ENCODE measurements at regions not wholly inside any gene's neighbourhood (a gene's known extent, or its start where the extent isn't known, plus 50 kb on each side); places are given as distances from the start of the nearest gene placed in this dataset.

GRCh38 chr13:58051396-58051795 is 419.9 kb downstream of the PCDH17 start:
- DNase-seq (ENCODE audit: low read depth), result no peak

GRCh38 chr13:58051807-58052375 is 420.3 kb downstream of the PCDH17 start:
- no peak for DNase-seq (ENCODE audit: low read depth)

- no peak for DNase-seq (ENCODE audit: low read depth)
Observed at GRCh38 chr13:58056426-58056825, 424.9 kb downstream of the PCDH17 start.

GRCh38 chr13:58059624-58060023 is 428.1 kb downstream of the PCDH17 start:
- no peak for DNase-seq (ENCODE audit: low read depth)

- no peak for DNase-seq (ENCODE audit: low read depth)
Observed at GRCh38 chr13:58080806-58081205, 449.3 kb downstream of the PCDH17 start.

GRCh38 chr13:58081301-58081820 is 449.8 kb downstream of the PCDH17 start:
- DNase-seq (ENCODE audit: low read depth), result no peak

- no peak for DNase-seq (ENCODE audit: low read depth)
Observed at GRCh38 chr13:58083064-58083463, 451.5 kb downstream of the PCDH17 start.

GRCh38 chr13:58085274-58085673 is 453.7 kb downstream of the PCDH17 start:
- no peak for DNase-seq (ENCODE audit: low read depth)

- DNase-seq (ENCODE audit: low read depth), result no peak
Observed at GRCh38 chr13:58085819-58086218, 454.3 kb downstream of the PCDH17 start.

- DNase-seq (ENCODE audit: low read depth), result no peak
Observed at GRCh38 chr13:58087566-58087965, 456.0 kb downstream of the PCDH17 start.

- no peak for DNase-seq (ENCODE audit: low read depth)
Observed at GRCh38 chr13:58093394-58093793, 461.9 kb downstream of the PCDH17 start.

- no peak for DNase-seq (ENCODE audit: low read depth)
Observed at GRCh38 chr13:58097831-58098230, 466.3 kb downstream of the PCDH17 start.

GRCh38 chr13:58119351-58119750 is 487.8 kb downstream of the PCDH17 start:
- DNase-seq (ENCODE audit: low read depth), result no peak

GRCh38 chr13:58119804-58120203 is 488.3 kb downstream of the PCDH17 start:
- no peak for DNase-seq (ENCODE audit: low read depth)

- no peak for DNase-seq (ENCODE audit: low read depth)
Observed at GRCh38 chr13:58126496-58126895, 495.0 kb downstream of the PCDH17 start.

GRCh38 chr13:58134012-58134411 is 502.5 kb downstream of the PCDH17 start:
- DNase-seq (ENCODE audit: low read depth), result no peak

- no peak for DNase-seq (ENCODE audit: low read depth)
Observed at GRCh38 chr13:58134525-58134924, 503.0 kb downstream of the PCDH17 start.

- no peak for DNase-seq (ENCODE audit: low read depth)
Observed at GRCh38 chr13:58142952-58143351, 511.4 kb downstream of the PCDH17 start.

GRCh38 chr13:58144616-58145015 is 513.1 kb downstream of the PCDH17 start:
- no peak for DNase-seq (ENCODE audit: low read depth)

GRCh38 chr13:58151452-58151851 is 519.9 kb downstream of the PCDH17 start:
- DNase-seq (ENCODE audit: low read depth), result no peak

- DNase-seq (ENCODE audit: low read depth), result no peak
Observed at GRCh38 chr13:58160980-58161379, 529.4 kb downstream of the PCDH17 start.

- DNase-seq (ENCODE audit: low read depth), result no peak
Observed at GRCh38 chr13:58165617-58166016, 534.1 kb downstream of the PCDH17 start.

GRCh38 chr13:58181111-58181510 is 549.6 kb downstream of the PCDH17 start:
- no peak for DNase-seq (ENCODE audit: low read depth)

- no peak for DNase-seq (ENCODE audit: low read depth)
Observed at GRCh38 chr13:58187881-58188280, 556.3 kb downstream of the PCDH17 start.

Measured in RPMI7951 (cell line).